GM23248 (cell line): ENCODE measurements at regions not wholly inside any gene's neighbourhood (a gene's known extent, or its start where the extent isn't known, plus 50 kb on each side); places are given as distances from the start of the nearest gene placed in this dataset.

ENCODE experiments used
- DNase-seq: peaks from one replicate; pipeline ENCODE4 v3.0.0-alpha.2; 2015
- H2AFZ ChIP-seq: fragments of 200-600 bp; sonication (generic); 2 replicates; pipeline ENCODE4 v1.6.1; 2016; ENCODE audit warnings: antibody characterized with exemption
- H3F3A ChIP-seq: fragments of 200-600 bp; sonication (generic); 2 replicates; pipeline ENCODE4 v1.6.1; 2016; ENCODE audit warnings: mild to moderate bottlenecking, antibody characterized with exemption, mixed run types; ENCODE audit not compliant: insufficient read depth
- H3K27ac ChIP-seq: fragments of 200-600 bp; sonication (generic); 2 replicates; pipeline ENCODE4 v1.5.1; 2016; ENCODE audit warnings: mild to moderate bottlenecking
- H3K27me3 ChIP-seq: fragments of 200-600 bp; sonication (generic); replicated peaks from 2 replicates; pipeline ENCODE4 v1.6.1; 2016; ENCODE audit warnings: mild to moderate bottlenecking; ENCODE audit not compliant: insufficient read depth
- H3K36me3 ChIP-seq: fragments of 200-600 bp; sonication (generic); 2 replicates; pipeline ENCODE4 v1.6.1; 2016; ENCODE audit warnings: low read depth, mild to moderate bottlenecking
- H3K4me1 ChIP-seq: fragments of 200-600 bp; sonication (generic); 2 replicates; pipeline ENCODE4 v1.6.1; 2016; ENCODE audit warnings: mild to moderate bottlenecking; ENCODE audit not compliant: insufficient read depth
- H3K4me2 ChIP-seq: fragments of 200-600 bp; sonication (generic); one replicate; pipeline ENCODE4 v1.6.1; 2016; ENCODE audit warnings: mild to moderate bottlenecking; ENCODE audit not compliant: unreplicated experiment
- H3K4me3 ChIP-seq: fragments of 200-600 bp; sonication (generic); 2 replicates; pipeline ENCODE4 v1.5.1; 2016; ENCODE audit warnings: mild to moderate bottlenecking
- H3K79me2 ChIP-seq: fragments of 200-600 bp; sonication (generic); 2 replicates; pipeline ENCODE4 v1.6.1; 2016; ENCODE audit warnings: mild to moderate bottlenecking; ENCODE audit not compliant: insufficient read depth
- H3K9ac ChIP-seq: fragments of 200-600 bp; sonication (generic); 2 replicates; pipeline ENCODE4 v1.6.1; 2016; ENCODE audit warnings: mild to moderate bottlenecking
- H3K9me2 ChIP-seq: fragments of 200-600 bp; sonication (generic); 2 replicates; pipeline ENCODE4 v1.6.1; 2016; ENCODE audit warnings: mixed run types, mild to moderate bottlenecking, moderate library complexity; ENCODE audit not compliant: insufficient read depth
- H3K9me3 ChIP-seq: fragments of 200-600 bp; sonication (generic); one replicate; pipeline ENCODE4 v1.6.1; 2017; ENCODE audit warnings: low read depth
- H4K20me1 ChIP-seq: fragments of 200-600 bp; sonication (generic); 2 replicates; pipeline ENCODE4 v1.6.0; 2016; ENCODE audit not compliant: insufficient read depth
- EZH2 ChIP-seq: fragments of 200-600 bp; sonication (generic); IDR thresholded peaks from 2 replicates; pipeline ENCODE4 v1.6.1; 2018; ENCODE audit warnings: antibody characterized with exemption, mild to moderate bottlenecking; ENCODE audit not compliant: insufficient read depth, poor library complexity, severe bottlenecking
- EZH2phosphoT487 ChIP-seq: fragments of 200-600 bp; sonication (generic); IDR thresholded peaks from 2 replicates; pipeline ENCODE4 v1.6.1; 2018; ENCODE audit warnings: antibody characterized with exemption, moderate library complexity, mild to moderate bottlenecking, low read depth; ENCODE audit not compliant: insufficient read depth
- WGBS, 2 experiments: methylation state at CpG; one replicate each; pipeline ENCODE4 v1.1.6; 2015 to 2017; ENCODE audit warnings: low lambda C conversion rate in 2 of 2, low coverage in 1 of 2; ENCODE audit errors: missing lambda C conversion rate in 2 of 2; 5-methylcytosine and 5-hydroxymethylcytosine counted together
- in situ Hi-C: fragments of 300-500 bp; cut with MboI; formaldehyde crosslinking; loops from 2 replicates; pipeline ENCODE4 v1.15.0; 2020

GRCh38 chr22:22099833-22100812 lies 117.5 kb upstream of the TOP3B start:
- peak; percentile 38 for DNase-seq
- no peak overlapping the region for H3K4me3 ChIP-seq
- H3K36me3 ChIP-seq, result no peaks in the 10 kb centered on the region
- H3K27ac ChIP-seq, result no peak overlapping the region
- H3K4me2 ChIP-seq, result no peak overlapping the region
- H3K9ac ChIP-seq, result no peak overlapping the region
- H2AFZ ChIP-seq, result no peak overlapping the region
- TF ChIP-seq EZH2 (no peak), EZH2phosphoT487 (no peak)
- H3K27me3 ChIP-seq, result peaks cover 32% of the 10 kb centered on the region
- no peaks in the 10 kb centered on the region for H3K9me3 ChIP-seq
- 36 to 44% methylated on average over 11 of the region's 11 CpGs for WGBS, 2 experiments
- H3K4me1 ChIP-seq, result no peaks in the 10 kb centered on the region
- H3K9me2 ChIP-seq, result no peaks in the 10 kb centered on the region
- no peaks in the 10 kb centered on the region for H4K20me1 ChIP-seq
- no peaks in the 10 kb centered on the region for H3F3A ChIP-seq
- in situ Hi-C loops, result no loop called here
- no peaks in the 10 kb centered on the region for H3K79me2 ChIP-seq

- Histone ChIP-seq H3K9ac (no peak overlapping the region), H3K27me3 (peaks cover 40% of the 10 kb centered on the region), H3K4me2 (no peak overlapping the region), H3K9me3 (no peaks in the 10 kb centered on the region), H4K20me1 (no peaks in the 10 kb centered on the region), H2AFZ (no peak overlapping the region), H3K36me3 (no peaks in the 10 kb centered on the region), H3K9me2 (no peaks in the 10 kb centered on the region), H3K79me2 (no peaks in the 10 kb centered on the region), H3K27ac (no peak overlapping the region), H3K4me3 (no peak overlapping the region), H3K4me1 (no peaks in the 10 kb centered on the region), H3F3A (no peaks in the 10 kb centered on the region)
- DNase-seq, result no peak
- WGBS, 2 experiments, result 32 to 50% methylated on average over 5 of the region's 5 CpGs
- in situ Hi-C loops, result no loop called here
- TF ChIP-seq EZH2 (no peak), EZH2phosphoT487 (no peak)
These were observed 116.6 kb upstream of the TOP3B start for GRCh38 chr22:22099194-22099486.

GRCh38 chr22:22098457-22099193 lies 116.0 kb upstream of the TOP3B start:
- H3K36me3 ChIP-seq, result no peaks in the 10 kb centered on the region
- H2AFZ ChIP-seq, result no peak overlapping the region
- TF ChIP-seq EZH2, result no peak
- TF ChIP-seq EZH2phosphoT487, result no peak
- no peaks in the 10 kb centered on the region for H3K9me3 ChIP-seq
- peaks cover 44% of the 10 kb centered on the region for H3K27me3 ChIP-seq
- 22 to 26% methylated on average over 9 of the region's 9 CpGs for WGBS, 2 experiments
- in situ Hi-C loops, result no loop called here
- no peak overlapping the region for H3K4me3 ChIP-seq
- H3K9ac ChIP-seq, result no peak overlapping the region
- H3K79me2 ChIP-seq, result no peaks in the 10 kb centered on the region
- no peaks in the 10 kb centered on the region for H3K4me1 ChIP-seq
- no peaks in the 10 kb centered on the region for H4K20me1 ChIP-seq
- H3K27ac ChIP-seq, result no peak overlapping the region
- no peak for DNase-seq
- H3K9me2 ChIP-seq, result no peaks in the 10 kb centered on the region
- H3K4me2 ChIP-seq, result no peak overlapping the region
- no peaks in the 10 kb centered on the region for H3F3A ChIP-seq

GRCh38 chr22:22097727-22098228 lies 115.2 kb upstream of the TOP3B start:
- no peak for DNase-seq
- H3K9me3 ChIP-seq, result no peaks in the 10 kb centered on the region
- no peaks in the 10 kb centered on the region for H3K4me1 ChIP-seq
- no peak overlapping the region for H3K4me3 ChIP-seq
- H3K79me2 ChIP-seq, result no peaks in the 10 kb centered on the region
- peaks cover 48% of the 10 kb centered on the region for H3K27me3 ChIP-seq
- TF ChIP-seq EZH2, result no peak
- no peak for TF ChIP-seq EZH2phosphoT487
- no peaks in the 10 kb centered on the region for H4K20me1 ChIP-seq
- H3F3A ChIP-seq, result no peaks in the 10 kb centered on the region
- no peak overlapping the region for H3K9ac ChIP-seq
- H3K27ac ChIP-seq, result no peak overlapping the region
- no peak overlapping the region for H3K4me2 ChIP-seq
- H3K9me2 ChIP-seq, result no peaks in the 10 kb centered on the region
- no peaks in the 10 kb centered on the region for H3K36me3 ChIP-seq
- H2AFZ ChIP-seq, result no peak overlapping the region
- in situ Hi-C loops, result no loop called here
